Loucy (cell line): ENCODE measurements at regions not wholly inside any gene's neighbourhood (a gene's known extent, or its start where the extent isn't known, plus 50 kb on each side); places are given as distances from the start of the nearest gene placed in this dataset.

Experiments used
- H2AFZ ChIP-seq: fragments of 200-600 bp; sonication (generic); 2 replicates; pipeline ENCODE4 v1.6.0; 2016; ENCODE audit warnings: antibody characterized with exemption, mild to moderate bottlenecking, low read length, moderate library complexity
- H3F3A ChIP-seq: fragments of 200-600 bp; 2 replicates; pipeline ENCODE4 v1.6.0; 2016; ENCODE audit warnings: antibody characterized with exemption, low read depth, mild to moderate bottlenecking
- H3K27me3 ChIP-seq: fragments of 200-600 bp; sonication (generic); 2 replicates; pipeline ENCODE4 v1.6.1; 2014; ENCODE audit warnings: low read length, mild to moderate bottlenecking; ENCODE audit not compliant: insufficient read depth, poor library complexity, severe bottlenecking
- H3K36me3 ChIP-seq: fragments of 200-600 bp; sonication (generic); 2 replicates; pipeline ENCODE4 v1.6.1; 2016; ENCODE audit warnings: low read length; ENCODE audit not compliant: insufficient read depth
- H3K4me1 ChIP-seq: fragments of 200-600 bp; sonication (generic); 2 replicates; pipeline ENCODE4 v1.5.1; 2014; ENCODE audit warnings: low read length, mild to moderate bottlenecking; ENCODE audit not compliant: insufficient read depth, poor library complexity, severe bottlenecking
- H3K4me2 ChIP-seq: fragments of 200-600 bp; sonication (generic); 2 replicates; pipeline ENCODE4 v1.6.0; 2014; ENCODE audit warnings: antibody characterized with exemption, low read length, low read depth, mild to moderate bottlenecking; ENCODE audit not compliant: poor library complexity, severe bottlenecking
- H3K4me3 ChIP-seq: fragments of 200-600 bp; sonication (generic); 2 replicates; pipeline ENCODE4 v1.5.1; 2014; ENCODE audit warnings: low read length, mild to moderate bottlenecking, mixed read lengths; ENCODE audit not compliant: poor library complexity, severe bottlenecking
- H3K79me2 ChIP-seq: fragments of 200-600 bp; sonication (generic); 2 replicates; pipeline ENCODE4 v1.6.1; 2014; ENCODE audit warnings: low read length; ENCODE audit not compliant: insufficient read depth
- H3K9ac ChIP-seq: fragments of 200-600 bp; sonication (generic); 2 replicates; pipeline ENCODE4 v1.6.0; 2014; ENCODE audit warnings: mild to moderate bottlenecking, low read depth, low read length, moderate library complexity; ENCODE audit not compliant: poor library complexity, severe bottlenecking
- H3K9me2 ChIP-seq: fragments of 200-600 bp; sonication (generic); replicated peaks from 2 replicates; pipeline ENCODE4 v1.6.1; 2016; ENCODE audit warnings: low read depth, low read length, mixed read lengths
- H3K9me3 ChIP-seq: fragments of 200-600 bp; sonication (generic); 2 replicates; pipeline ENCODE4 v1.6.1; 2014; ENCODE audit warnings: mild to moderate bottlenecking, antibody characterized with exemption, low read length, low read depth; ENCODE audit not compliant: insufficient read depth
- H4K20me1 ChIP-seq: fragments of 200-600 bp; sonication (generic); 2 replicates; pipeline ENCODE4 v1.6.0; 2014; ENCODE audit warnings: antibody characterized with exemption, low read length, mild to moderate bottlenecking; ENCODE audit not compliant: insufficient read depth, poor library complexity, severe bottlenecking
- EZH2phosphoT487 ChIP-seq: fragments of 200-600 bp; IDR thresholded peaks from 2 replicates; pipeline ENCODE4 v1.6.1; 2018; ENCODE audit warnings: antibody characterized with exemption, mild to moderate bottlenecking, moderate library complexity, borderline replicate concordance
- TF ChIP-seq, protein P1 (sequence below): fragments of 200-600 bp; sonication (generic); conservative IDR thresholded peaks from 2 replicates; pipeline ENCODE4 v1.5.1; 2014; ENCODE audit warnings: mild to moderate bottlenecking, antibody characterized with exemption, low read length

DNA sequence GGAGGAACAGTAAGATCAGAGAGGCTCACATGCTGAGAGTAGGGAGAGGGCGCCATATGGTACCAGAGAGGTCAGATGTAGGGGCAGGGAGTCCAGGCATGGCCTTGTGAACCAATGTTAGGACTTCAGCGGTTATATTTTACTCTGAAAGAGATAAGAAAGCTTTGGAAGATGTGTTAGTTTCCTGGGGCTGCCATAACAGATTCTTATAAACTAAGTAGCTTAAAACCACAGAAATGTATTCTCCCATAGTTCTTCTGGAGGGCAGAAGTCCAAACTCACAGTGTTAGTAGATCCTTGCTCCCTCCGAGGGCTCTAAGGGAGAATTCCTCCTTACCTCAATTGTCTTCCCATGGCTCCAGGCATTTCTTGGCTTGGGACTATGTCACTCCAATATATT, 502.5 kb upstream of the ADGRL2 start:
- Histone ChIP-seq H3K9me2 (peaks cover 4% of the 10 kb centered on the region; the same call in 1 of the 2 replicates), H3K4me2 (no peak overlapping the region), H3K4me3 (no peak overlapping the region), H3K9ac (no peak overlapping the region), H3F3A (no peaks in the 10 kb centered on the region), H3K9me3 (no peaks in the 10 kb centered on the region), H4K20me1 (no peaks in the 10 kb centered on the region), H2AFZ (no peak overlapping the region), H3K4me1 (no peaks in the 10 kb centered on the region), H3K79me2 (no peaks in the 10 kb centered on the region), H3K36me3 (no peaks in the 10 kb centered on the region), H3K27me3 (no peaks in the 10 kb centered on the region)
- TF ChIP-seq EZH2phosphoT487: no peak
- TF ChIP-seq, protein P1, sequence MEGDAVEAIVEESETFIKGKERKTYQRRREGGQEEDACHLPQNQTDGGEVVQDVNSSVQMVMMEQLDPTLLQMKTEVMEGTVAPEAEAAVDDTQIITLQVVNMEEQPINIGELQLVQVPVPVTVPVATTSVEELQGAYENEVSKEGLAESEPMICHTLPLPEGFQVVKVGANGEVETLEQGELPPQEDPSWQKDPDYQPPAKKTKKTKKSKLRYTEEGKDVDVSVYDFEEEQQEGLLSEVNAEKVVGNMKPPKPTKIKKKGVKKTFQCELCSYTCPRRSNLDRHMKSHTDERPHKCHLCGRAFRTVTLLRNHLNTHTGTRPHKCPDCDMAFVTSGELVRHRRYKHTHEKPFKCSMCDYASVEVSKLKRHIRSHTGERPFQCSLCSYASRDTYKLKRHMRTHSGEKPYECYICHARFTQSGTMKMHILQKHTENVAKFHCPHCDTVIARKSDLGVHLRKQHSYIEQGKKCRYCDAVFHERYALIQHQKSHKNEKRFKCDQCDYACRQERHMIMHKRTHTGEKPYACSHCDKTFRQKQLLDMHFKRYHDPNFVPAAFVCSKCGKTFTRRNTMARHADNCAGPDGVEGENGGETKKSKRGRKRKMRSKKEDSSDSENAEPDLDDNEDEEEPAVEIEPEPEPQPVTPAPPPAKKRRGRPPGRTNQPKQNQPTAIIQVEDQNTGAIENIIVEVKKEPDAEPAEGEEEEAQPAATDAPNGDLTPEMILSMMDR: no peak

DNA sequence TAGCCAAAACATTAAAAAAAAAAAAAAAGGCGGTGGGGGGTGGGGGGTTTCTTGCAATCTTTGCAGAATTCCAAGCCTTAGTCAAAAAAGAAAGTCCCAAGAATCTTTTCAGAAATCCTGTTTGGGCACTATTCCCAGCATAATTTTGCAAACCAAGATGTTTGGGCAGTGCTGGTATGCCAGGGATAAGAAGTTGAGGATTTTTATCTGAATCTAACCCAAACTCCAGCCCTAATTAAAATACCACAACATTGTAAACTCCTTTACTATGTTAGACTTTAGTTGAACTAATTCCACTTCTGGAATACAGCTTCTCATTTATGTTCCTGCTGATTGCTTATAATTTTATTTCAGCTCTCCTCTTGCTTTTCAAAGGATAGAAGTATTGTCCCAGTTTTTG, 504.1 kb upstream of the ADGRL2 start:
- no peak for TF ChIP-seq EZH2phosphoT487
- TF ChIP-seq, protein P1: no peak
- H3K9ac ChIP-seq: no peak overlapping the region
- no peak overlapping the region for H3K4me3 ChIP-seq
- peaks cover 4% of the 10 kb centered on the region; the same call in 1 of the 2 replicates for H3K9me2 ChIP-seq
- no peaks in the 10 kb centered on the region for H4K20me1 ChIP-seq
- H2AFZ ChIP-seq: no peak overlapping the region
- H3K79me2 ChIP-seq: no peaks in the 10 kb centered on the region
- no peaks in the 10 kb centered on the region for H3K9me3 ChIP-seq
- H3K27me3 ChIP-seq: no peaks in the 10 kb centered on the region
- H3K4me1 ChIP-seq: no peaks in the 10 kb centered on the region
- H3F3A ChIP-seq: no peaks in the 10 kb centered on the region
- no peaks in the 10 kb centered on the region for H3K36me3 ChIP-seq
- no peak overlapping the region for H3K4me2 ChIP-seq

DNA sequence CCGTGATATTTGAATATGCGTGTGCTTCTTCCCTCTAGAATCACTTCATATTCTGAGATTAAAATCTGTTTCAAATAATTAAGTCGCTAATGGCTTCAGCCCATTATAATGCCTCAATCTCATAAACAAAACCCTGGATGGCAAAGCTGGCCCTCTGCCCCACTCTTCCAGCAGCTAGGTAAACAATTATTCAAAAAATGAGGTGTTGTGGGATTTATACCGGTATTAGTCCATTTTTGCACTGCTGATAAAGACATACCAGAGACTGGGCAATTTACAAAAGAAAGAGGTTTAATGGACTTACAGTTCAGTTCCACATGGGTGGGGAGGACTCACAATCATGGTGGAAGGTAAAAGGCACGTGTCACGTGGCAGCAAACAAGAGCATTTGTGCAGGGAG, 510.4 kb upstream of the ADGRL2 start:
- H3K79me2 ChIP-seq: no peaks in the 10 kb centered on the region
- H3K36me3 ChIP-seq: no peaks in the 10 kb centered on the region
- no peaks in the 10 kb centered on the region for H3K27me3 ChIP-seq
- no peaks in the 10 kb centered on the region for H3K9me2 ChIP-seq
- no peak overlapping the region for H3K9ac ChIP-seq
- H2AFZ ChIP-seq: no peak overlapping the region
- no peak overlapping the region for H3K4me2 ChIP-seq
- H3K9me3 ChIP-seq: no peaks in the 10 kb centered on the region
- H3K4me3 ChIP-seq: no peak overlapping the region
- H3K4me1 ChIP-seq: no peaks in the 10 kb centered on the region
- no peaks in the 10 kb centered on the region for H3F3A ChIP-seq
- TF ChIP-seq, protein P1: no peak
- TF ChIP-seq EZH2phosphoT487: no peak
- H4K20me1 ChIP-seq: no peaks in the 10 kb centered on the region
